Fibroblast of skin of left quadriceps (primary cell): ENCODE measurements at regions not wholly inside any gene's neighbourhood (a gene's known extent, or its start where the extent isn't known, plus 50 kb on each side); places are given as distances from the start of the nearest gene placed in this dataset.
"Not testable (repeated sequence)": the region's sequence is repeated elsewhere in the genome, so short reads cannot be mapped to it uniquely, and the experiment has no call there.

Experiments used
- DNase-seq, 2 experiments: peaks; one replicate each; pipeline ENCODE4 v3.0.0-alpha.2; 2013; ENCODE audit warnings: low read depth in 2 of 2

- DNase-seq, result no peak
Measured at GRCh38 chr15:25624504-25625177, 185.8 kb upstream of the UBE3A start.

GRCh38 chr15:25623708-25624107 is 184.9 kb upstream of the UBE3A start:
- no peak for DNase-seq

GRCh38 chr15:25620466-25620865 is 181.6 kb upstream of the UBE3A start:
- no peak for DNase-seq

GRCh38 chr15:25619761-25620160 is 180.9 kb upstream of the UBE3A start:
- no peak for DNase-seq

GRCh38 chr15:25619076-25619475 is 180.3 kb upstream of the UBE3A start:
- DNase-seq, result no peak

- DNase-seq, result no peak
Measured at GRCh38 chr15:25618161-25618560, 179.3 kb upstream of the UBE3A start.

GRCh38 chr15:25616471-25616870 is 177.6 kb upstream of the UBE3A start:
- no peak for DNase-seq

- no peak for DNase-seq
Measured at GRCh38 chr15:25613134-25613533, 174.3 kb upstream of the UBE3A start.

- no peak for DNase-seq
Measured at GRCh38 chr15:25611603-25612002, 172.8 kb upstream of the UBE3A start.

- DNase-seq, result no peak
Measured at GRCh38 chr15:25609371-25609770, 170.5 kb upstream of the UBE3A start.

- DNase-seq, result no peak
Measured at GRCh38 chr15:25608926-25609325, 170.1 kb upstream of the UBE3A start.

GRCh38 chr15:25605151-25605550 is 166.3 kb upstream of the UBE3A start:
- no peak for DNase-seq

GRCh38 chr15:25600751-25601150 is 161.9 kb upstream of the UBE3A start:
- no peak for DNase-seq

- no peak for DNase-seq
Measured at GRCh38 chr15:25597571-25597970, 158.7 kb upstream of the UBE3A start.

- no peak for DNase-seq
Measured at GRCh38 chr15:25596644-25597562, 158.1 kb upstream of the UBE3A start.

GRCh38 chr15:25587616-25588340 is 149.0 kb upstream of the UBE3A start:
- no peak for DNase-seq

GRCh38 chr15:25582886-25583285 is 144.1 kb upstream of the UBE3A start:
- DNase-seq, result no peak

GRCh38 chr15:25579127-25579526 is 140.3 kb upstream of the UBE3A start:
- no peak for DNase-seq

- no peak for DNase-seq
Measured at GRCh38 chr15:25572191-25572590, 133.4 kb upstream of the UBE3A start.

- DNase-seq, result no peak
Measured at GRCh38 chr15:25568751-25569150, 129.9 kb upstream of the UBE3A start.

- DNase-seq, result not testable (repeated sequence)
Measured at GRCh38 chr15:25566545-25566944, 127.7 kb upstream of the UBE3A start.

- DNase-seq, result no peak
Measured at GRCh38 chr15:25565470-25566264, 126.8 kb upstream of the UBE3A start.
